ENCODE measurements at regions not wholly inside any gene's neighbourhood (a gene's known extent, or its start where the extent isn't known, plus 50 kb on each side); places are given as distances from the start of the nearest gene placed in this dataset.

DNA sequence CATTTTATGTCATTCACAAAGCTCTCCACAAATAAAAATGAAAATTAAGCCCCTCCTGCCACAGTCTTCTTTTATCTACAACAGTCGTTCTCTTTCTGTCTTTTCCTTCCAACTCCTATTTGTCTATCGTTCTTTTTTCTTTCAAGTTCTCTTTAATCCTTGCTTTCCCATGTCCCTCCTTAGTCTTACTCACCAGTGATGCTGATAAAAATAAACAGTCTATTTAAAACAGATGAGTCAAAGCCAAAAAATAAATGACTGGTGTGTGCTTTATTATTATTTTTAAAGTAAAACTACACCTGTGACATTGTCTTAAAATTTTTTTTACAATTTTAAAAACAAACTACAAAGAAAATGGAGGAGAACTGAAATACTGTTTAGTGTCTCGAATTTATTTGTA is 137.1 kb upstream of the TMEM161B start (continued):
- TF ChIP-seq, protein P1, sequence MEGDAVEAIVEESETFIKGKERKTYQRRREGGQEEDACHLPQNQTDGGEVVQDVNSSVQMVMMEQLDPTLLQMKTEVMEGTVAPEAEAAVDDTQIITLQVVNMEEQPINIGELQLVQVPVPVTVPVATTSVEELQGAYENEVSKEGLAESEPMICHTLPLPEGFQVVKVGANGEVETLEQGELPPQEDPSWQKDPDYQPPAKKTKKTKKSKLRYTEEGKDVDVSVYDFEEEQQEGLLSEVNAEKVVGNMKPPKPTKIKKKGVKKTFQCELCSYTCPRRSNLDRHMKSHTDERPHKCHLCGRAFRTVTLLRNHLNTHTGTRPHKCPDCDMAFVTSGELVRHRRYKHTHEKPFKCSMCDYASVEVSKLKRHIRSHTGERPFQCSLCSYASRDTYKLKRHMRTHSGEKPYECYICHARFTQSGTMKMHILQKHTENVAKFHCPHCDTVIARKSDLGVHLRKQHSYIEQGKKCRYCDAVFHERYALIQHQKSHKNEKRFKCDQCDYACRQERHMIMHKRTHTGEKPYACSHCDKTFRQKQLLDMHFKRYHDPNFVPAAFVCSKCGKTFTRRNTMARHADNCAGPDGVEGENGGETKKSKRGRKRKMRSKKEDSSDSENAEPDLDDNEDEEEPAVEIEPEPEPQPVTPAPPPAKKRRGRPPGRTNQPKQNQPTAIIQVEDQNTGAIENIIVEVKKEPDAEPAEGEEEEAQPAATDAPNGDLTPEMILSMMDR (IDR thresholded peaks at IDR 0.05 in 2 of 3, conservative IDR thresholded peaks at IDR 0.05 in 1 of 3; ENCODE audit: borderline replicate concordance in 1 of 3, insufficient read depth in 1 of 3, low read depth in 2 of 3, low read length in 2 of 3) = no peak
- TF ChIP-seq FOSL1 (IDR thresholded peaks at IDR 0.05; ENCODE audit: low read depth) (no peak), SP1 (IDR thresholded peaks at IDR 0.05; ENCODE audit: low read depth) (no peak), SIN3A (IDR thresholded peaks at IDR 0.05; ENCODE audit: low read depth) (no peak), EGR1 (IDR thresholded peaks at IDR 0.05; ENCODE audit: low read depth) (no peak)
- TF ChIP-seq, protein P2, sequence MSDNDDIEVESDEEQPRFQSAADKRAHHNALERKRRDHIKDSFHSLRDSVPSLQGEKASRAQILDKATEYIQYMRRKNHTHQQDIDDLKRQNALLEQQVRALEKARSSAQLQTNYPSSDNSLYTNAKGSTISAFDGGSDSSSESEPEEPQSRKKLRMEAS (IDR thresholded peaks at IDR 0.05) = no peak

DNA sequence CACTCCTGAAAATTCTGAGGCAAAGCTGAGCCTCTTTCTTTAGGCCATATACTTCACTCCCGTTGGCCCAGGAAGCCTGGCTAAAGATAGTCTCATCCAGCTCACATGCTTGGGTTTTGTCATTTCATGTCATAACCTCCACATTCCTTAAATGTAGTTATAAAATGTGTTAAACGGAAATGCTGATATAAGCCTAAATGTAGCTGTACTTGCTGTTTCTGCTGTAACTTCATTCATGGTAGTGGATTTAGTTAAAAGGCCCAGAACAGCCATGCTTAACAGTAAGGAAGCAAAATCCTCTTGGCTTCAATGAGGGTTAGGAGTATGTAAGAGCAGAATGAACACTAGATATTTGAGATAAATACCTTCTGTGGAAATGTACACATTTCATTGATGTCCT is 135.8 kb upstream of the TMEM161B start:
- H3K36me3 ChIP-seq (ENCODE audit: control insufficient read depth in 1 of 2, insufficient read depth in 2 of 2, low read length in 2 of 2) = no peaks in the 10 kb centered on the region
- no TSS peak for BruUV-seq (replicated peaks)
- intact Hi-C loops (cut with micrococcal nuclease) = no loop called here
- no peak overlapping the region for H2AFZ ChIP-seq (ENCODE audit: low read depth, low read length, poor library complexity, severe bottlenecking)
- ChIA-PET POLR2A (no interaction called here), RAD21 (ENCODE audit: low non-redundant PET in 1 of 2, low total read pairs in 2 of 2, uncharacterized antibody in 2 of 2, unreplicated experiment in 2 of 2) (no interaction called here), CTCF (no interaction called here)
- no peaks in the 10 kb centered on the region for H3K9me2 ChIP-seq (ENCODE audit: insufficient read depth)
- TF ChIP-seq, protein P1 (IDR thresholded peaks at IDR 0.05 in 2 of 3, conservative IDR thresholded peaks at IDR 0.05 in 1 of 3; ENCODE audit: borderline replicate concordance in 1 of 3, insufficient read depth in 1 of 3, low read depth in 2 of 3, low read length in 2 of 3) = no peak
- TF ChIP-seq TCF7L2 (IDR thresholded peaks at IDR 0.05; ENCODE audit: borderline replicate concordance, extremely low read depth, insufficient read depth, insufficient read length) (no peak), EZH2phosphoT487 (IDR thresholded peaks at IDR 0.05; ENCODE audit: borderline replicate concordance) (no peak), ZFX (IDR thresholded peaks at IDR 0.05) (no peak), ELF1 (IDR thresholded peaks at IDR 0.05; ENCODE audit: borderline replicate concordance, low read depth) (no peak), SRF (IDR thresholded peaks at IDR 0.05; ENCODE audit: low read depth) (no peak), SP1 (IDR thresholded peaks at IDR 0.05; ENCODE audit: low read depth) (no peak)
- H4K20me1 ChIP-seq (ENCODE audit: insufficient read depth) = no peaks in the 10 kb centered on the region
- H3K4me3 ChIP-seq (replicated peaks in 1 of 2; ENCODE audit: low read depth in 1 of 2, low read length in 2 of 2) = no peak overlapping the region
- no peak for DNase-seq (ENCODE audit: low read depth, low spot score)
- H3K79me2 ChIP-seq (ENCODE audit: insufficient read depth, low read length) = no peaks in the 10 kb centered on the region
- H3K4me2 ChIP-seq (ENCODE audit: low read length) = no peak overlapping the region
- H3K27me3 ChIP-seq (ENCODE audit: insufficient read depth, low read length) = no peaks in the 10 kb centered on the region
- no peak overlapping the region for H3K9ac ChIP-seq (ENCODE audit: low read length)
- no peak for ATAC-seq
- H3K9me3 ChIP-seq (ENCODE audit: control insufficient read depth in 1 of 2, insufficient read depth in 1 of 2, low read depth in 1 of 2, low read length in 2 of 2) = no peaks in the 10 kb centered on the region
- H3K27ac ChIP-seq (ENCODE audit: low read depth, low read length) = no peak overlapping the region
- H3K4me1 ChIP-seq (ENCODE audit: control insufficient read depth in 1 of 2, insufficient read depth in 2 of 2, low read length in 2 of 2) = no peaks in the 10 kb centered on the region
